Cardiac septum (tissue), 1 donor: ENCODE measurements at regions not wholly inside any gene's neighbourhood (a gene's known extent, or its start where the extent isn't known, plus 50 kb on each side); places are given as distances from the start of the nearest gene placed in this dataset.

ENCODE experiments used
- DNase-seq: peaks from one replicate; pipeline ENCODE4 v3.0.0-alpha.2; 2020; ENCODE audit warnings: low spot score
- intact Hi-C: fragments of 100-400 bp; cut with DNase I; formaldehyde crosslinking; loops from one replicate; pipeline ENCODE4 v1.14.0; 2022
- donor health status: DM: no; HTN: no; CAD: no.

- no peak for DNase-seq
- intact Hi-C loops = no loop called here
Observed at GRCh38 chr9:13957089-13957488, 356.9 kb downstream of the NFIB start.

GRCh38 chr9:13956107-13956506, 357.8 kb downstream of the NFIB start:
- intact Hi-C loops = no loop called here
- no peak for DNase-seq

- DNase-seq = no peak
- intact Hi-C loops = no loop called here
Observed at GRCh38 chr9:13952906-13953305, 361.0 kb downstream of the NFIB start.

- intact Hi-C loops = no loop called here
Observed at GRCh38 chr9:13948037-13948436, 365.9 kb downstream of the NFIB start.

GRCh38 chr9:13943176-13943575, 370.8 kb downstream of the NFIB start:
- DNase-seq = no peak
- intact Hi-C loops = no loop called here

More at GRCh38 chr9:13948037-13948436, 365.9 kb downstream of the NFIB start:
- DNase-seq = no peak

- DNase-seq = no peak
- intact Hi-C loops = no loop called here
Observed at GRCh38 chr9:13942695-13943094, 371.2 kb downstream of the NFIB start.

- intact Hi-C loops = no loop called here
Observed at GRCh38 chr9:13942201-13942600, 371.7 kb downstream of the NFIB start.

GRCh38 chr9:13941714-13942113, 372.2 kb downstream of the NFIB start:
- no peak for DNase-seq
- intact Hi-C loops = no loop called here

More at GRCh38 chr9:13942201-13942600, 371.7 kb downstream of the NFIB start:
- DNase-seq = no peak

GRCh38 chr9:13939701-13940490, 374.0 kb downstream of the NFIB start:
- DNase-seq = no peak
- intact Hi-C loops = no loop called here

- intact Hi-C loops = no loop called here
- no peak for DNase-seq
Observed at GRCh38 chr9:13939134-13939533, 374.8 kb downstream of the NFIB start.

GRCh38 chr9:13934416-13934815, 379.5 kb downstream of the NFIB start:
- intact Hi-C loops = no loop called here
- no peak for DNase-seq

GRCh38 chr9:13933268-13933656, 380.7 kb downstream of the NFIB start:
- intact Hi-C loops = no loop called here
- no peak for DNase-seq

- no peak for DNase-seq
- intact Hi-C loops = no loop called here
Observed at GRCh38 chr9:13932528-13933267, 381.2 kb downstream of the NFIB start.

GRCh38 chr9:13929013-13929412, 384.9 kb downstream of the NFIB start:
- intact Hi-C loops = no loop called here
- no peak for DNase-seq

GRCh38 chr9:13923381-13923780, 390.6 kb downstream of the NFIB start:
- no peak for DNase-seq
- intact Hi-C loops = no loop called here

- intact Hi-C loops = no loop called here
- DNase-seq = no peak
Observed at GRCh38 chr9:13920557-13920956, 393.4 kb downstream of the NFIB start.

- no peak for DNase-seq
- intact Hi-C loops = loop anchor here (5.0 to 10.0 kb wide), 6 partner anchors 77 to 435 kb away; partner anchors contain the start of gene NFIB
Observed at GRCh38 chr9:13919401-13919800, 394.5 kb downstream of the NFIB start.

- DNase-seq = no peak
- intact Hi-C loops = loop anchor here (5.0 to 10.0 kb wide), 6 partner anchors 75 to 437 kb away; partner anchors contain the start of gene NFIB
Observed at GRCh38 chr9:13917534-13917933, 396.4 kb downstream of the NFIB start.

GRCh38 chr9:13915591-13916301, 398.2 kb downstream of the NFIB start:
- intact Hi-C loops = loop anchor here (5.0 to 10.0 kb wide), 6 partner anchors 73 to 439 kb away; partner anchors contain the start of gene NFIB
- DNase-seq = no peak

GRCh38 chr9:13915131-13915530, 398.8 kb downstream of the NFIB start:
- no peak for DNase-seq
- intact Hi-C loops = loop anchor here (5.0 to 10.0 kb wide), 6 partner anchors 73 to 440 kb away; partner anchors contain the start of gene NFIB
